ENCODE measurements at regions not wholly inside any gene's neighbourhood (a gene's known extent, or its start where the extent isn't known, plus 50 kb on each side); places are given as distances from the start of the nearest gene placed in this dataset.

DNA sequence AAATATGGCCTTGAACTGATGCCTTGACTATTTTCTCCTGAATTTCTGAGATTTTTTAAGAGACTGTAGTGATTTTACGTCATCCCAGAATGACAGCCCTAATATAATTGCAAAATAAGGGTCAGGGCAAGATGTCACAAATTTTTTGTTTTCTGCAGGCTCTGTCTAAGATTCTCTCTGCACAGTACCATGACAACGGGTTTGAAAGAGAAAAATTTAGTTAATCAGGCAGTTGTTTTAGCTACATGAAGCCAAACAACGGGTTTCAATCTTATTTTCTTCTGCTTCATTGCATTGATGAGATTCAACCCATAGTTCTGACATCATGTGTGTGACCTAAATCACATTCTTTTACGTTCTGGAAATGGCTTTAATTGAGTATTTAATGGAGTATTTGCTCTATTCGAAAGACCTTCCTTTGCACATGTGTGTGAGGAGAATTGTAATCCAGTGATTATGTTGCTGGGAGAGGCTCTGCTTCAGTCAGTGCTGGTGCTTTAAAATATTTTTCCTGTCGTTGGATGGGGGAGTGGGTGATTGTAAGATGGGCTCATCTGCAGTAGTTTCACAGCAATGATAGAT lies 118.0 kb upstream of the RHOBTB1 start:
- Histone ChIP-seq H3K27me3 (ENCODE audit: control insufficient read depth, insufficient read depth, low read length) (no peaks in the 10 kb centered on the region; the same call in 1 of the 2 replicates), H2BK120ac (ENCODE audit: low read depth, low read length) (no peak overlapping the region), H3K9me3 (ENCODE audit: control insufficient read depth, insufficient read depth, low read length) (no peaks in the 10 kb centered on the region), H3K27ac (ENCODE audit: insufficient read depth, low read length) (no peak overlapping the region), H2AFZ (replicated peaks; ENCODE audit: low read length, poor library complexity) (no peak overlapping the region), H2BK20ac (ENCODE audit: low read depth, low read length) (no peak overlapping the region), H3K4me3 (ENCODE audit: insufficient read depth, low read depth, low read length) (no peak overlapping the region), H4K8ac (ENCODE audit: low read depth in 2 of 2, low read length in 2 of 2) (no peak overlapping the region), H3K14ac (replicated peaks; ENCODE audit: low read depth, low read length) (no peak overlapping the region), H2BK5ac (ENCODE audit: low read depth, low read length, poor library complexity, severe bottlenecking) (no peak overlapping the region), H3K9me1 (ENCODE audit: insufficient read depth, low read length) (no peaks in the 10 kb centered on the region), H2AK9ac (replicated peaks; ENCODE audit: low read depth, low read length, poor library complexity) (no peak overlapping the region), H4K91ac (ENCODE audit: insufficient read depth, low read depth, low read length) (no peak overlapping the region), H3K4ac (ENCODE audit: low read depth, low read length) (no peak overlapping the region), H3K9ac (ENCODE audit: low read depth, low read length) (no peak overlapping the region), H3K4me2 (ENCODE audit: low read depth, low read length) (no peak overlapping the region), H3K18ac (ENCODE audit: low read depth, low read length) (no peak overlapping the region), H4K20me1 (ENCODE audit: insufficient read depth, low read length) (no peaks in the 10 kb centered on the region), H2BK15ac (ENCODE audit: low read depth, low read length) (no peak overlapping the region), H3K4me1 (ENCODE audit: control insufficient read depth, insufficient read depth, low read length) (peaks cover 1% of the 10 kb centered on the region; the same call in 1 of the 2 replicates), H3K36me3 (ENCODE audit: control insufficient read depth, insufficient read depth, low read length) (no peaks in the 10 kb centered on the region), H4K5ac (ENCODE audit: low read depth, low read length) (no peak overlapping the region), H3K56ac (ENCODE audit: extremely low read depth, insufficient read depth, low read length) (no peak overlapping the region), H2AK5ac (ENCODE audit: low read depth, low read length) (no peak overlapping the region), H3K79me1 (ENCODE audit: low read depth in 1 of 2, low read length in 2 of 2) (no peaks in the 10 kb centered on the region), H3K23ac (ENCODE audit: low read depth, low read length) (no peak overlapping the region)
- in situ Hi-C loops (cut with MboI; ENCODE audit: low sequenced_read_pairs) (no loop called here), intact Hi-C loops (cut with micrococcal nuclease) (no loop called here), dilution Hi-C loops (cut with HindIII; ENCODE audit: low sequenced_read_pairs, unreplicated experiment) (no loop called here)
- BruUV-seq (replicated peaks), result no TSS peak
- DNase-seq (no peak), ATAC-seq (ENCODE audit: low read depth) (no peak)
- ChIA-PET POLR2A (ENCODE audit: unreplicated experiment) (no interaction called here), CTCF (no interaction called here)
- no CpG with 5 or more reads among the region's 6 CpGs for WGBS, 2 experiments (ENCODE audit: extremely low coverage in 2 of 2, insufficient read length in 1 of 2)
- TF ChIP-seq, protein P1, sequence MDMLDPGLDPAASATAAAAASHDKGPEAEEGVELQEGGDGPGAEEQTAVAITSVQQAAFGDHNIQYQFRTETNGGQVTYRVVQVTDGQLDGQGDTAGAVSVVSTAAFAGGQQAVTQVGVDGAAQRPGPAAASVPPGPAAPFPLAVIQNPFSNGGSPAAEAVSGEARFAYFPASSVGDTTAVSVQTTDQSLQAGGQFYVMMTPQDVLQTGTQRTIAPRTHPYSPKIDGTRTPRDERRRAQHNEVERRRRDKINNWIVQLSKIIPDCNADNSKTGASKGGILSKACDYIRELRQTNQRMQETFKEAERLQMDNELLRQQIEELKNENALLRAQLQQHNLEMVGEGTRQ (IDR thresholded peaks at IDR 0.05; ENCODE audit: low read depth, low read length), result no peak
- TF ChIP-seq MAFK (IDR thresholded peaks at IDR 0.05; ENCODE audit: low read depth, low read length) (no peak), SMC3 (IDR thresholded peaks at IDR 0.05; ENCODE audit: low read depth, low read length) (no peak), RCOR1 (IDR thresholded peaks at IDR 0.05; ENCODE audit: insufficient replicate concordance, low read length) (no peak), MXI1 (IDR thresholded peaks at IDR 0.05; ENCODE audit: borderline replicate concordance, low read depth, low read length) (no peak), RAD21 (IDR thresholded peaks at IDR 0.05; ENCODE audit: low read length) (no peak), CEBPB (IDR thresholded peaks at IDR 0.05; ENCODE audit: low read depth, low read length) (no peak), RFX5 (IDR thresholded peaks at IDR 0.05; ENCODE audit: low read depth, low read length) (no peak), NFE2L2 (IDR thresholded peaks at IDR 0.05; ENCODE audit: low read depth, low read length) (no peak), POLR2A (IDR thresholded peaks at IDR 0.05; ENCODE audit: low read depth, low read length) (no peak), BHLHE40 (IDR thresholded peaks at IDR 0.05; ENCODE audit: low read depth, low read length) (no peak), CHD1 (IDR thresholded peaks at IDR 0.05; ENCODE audit: low read depth, low read length) (no peak)
- TF ChIP-seq, protein P2, sequence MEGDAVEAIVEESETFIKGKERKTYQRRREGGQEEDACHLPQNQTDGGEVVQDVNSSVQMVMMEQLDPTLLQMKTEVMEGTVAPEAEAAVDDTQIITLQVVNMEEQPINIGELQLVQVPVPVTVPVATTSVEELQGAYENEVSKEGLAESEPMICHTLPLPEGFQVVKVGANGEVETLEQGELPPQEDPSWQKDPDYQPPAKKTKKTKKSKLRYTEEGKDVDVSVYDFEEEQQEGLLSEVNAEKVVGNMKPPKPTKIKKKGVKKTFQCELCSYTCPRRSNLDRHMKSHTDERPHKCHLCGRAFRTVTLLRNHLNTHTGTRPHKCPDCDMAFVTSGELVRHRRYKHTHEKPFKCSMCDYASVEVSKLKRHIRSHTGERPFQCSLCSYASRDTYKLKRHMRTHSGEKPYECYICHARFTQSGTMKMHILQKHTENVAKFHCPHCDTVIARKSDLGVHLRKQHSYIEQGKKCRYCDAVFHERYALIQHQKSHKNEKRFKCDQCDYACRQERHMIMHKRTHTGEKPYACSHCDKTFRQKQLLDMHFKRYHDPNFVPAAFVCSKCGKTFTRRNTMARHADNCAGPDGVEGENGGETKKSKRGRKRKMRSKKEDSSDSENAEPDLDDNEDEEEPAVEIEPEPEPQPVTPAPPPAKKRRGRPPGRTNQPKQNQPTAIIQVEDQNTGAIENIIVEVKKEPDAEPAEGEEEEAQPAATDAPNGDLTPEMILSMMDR (conservative IDR thresholded peaks at IDR 0.05; ENCODE audit: low read depth, low read length), result no peak
- TF ChIP-seq, protein P3, sequence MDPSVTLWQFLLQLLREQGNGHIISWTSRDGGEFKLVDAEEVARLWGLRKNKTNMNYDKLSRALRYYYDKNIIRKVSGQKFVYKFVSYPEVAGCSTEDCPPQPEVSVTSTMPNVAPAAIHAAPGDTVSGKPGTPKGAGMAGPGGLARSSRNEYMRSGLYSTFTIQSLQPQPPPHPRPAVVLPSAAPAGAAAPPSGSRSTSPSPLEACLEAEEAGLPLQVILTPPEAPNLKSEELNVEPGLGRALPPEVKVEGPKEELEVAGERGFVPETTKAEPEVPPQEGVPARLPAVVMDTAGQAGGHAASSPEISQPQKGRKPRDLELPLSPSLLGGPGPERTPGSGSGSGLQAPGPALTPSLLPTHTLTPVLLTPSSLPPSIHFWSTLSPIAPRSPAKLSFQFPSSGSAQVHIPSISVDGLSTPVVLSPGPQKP (IDR thresholded peaks at IDR 0.05; ENCODE audit: borderline replicate concordance, low read depth, low read length), result no peak
